Epithelial cell of proximal tubule (primary cell): ENCODE measurements at regions not wholly inside any gene's neighbourhood (a gene's known extent, or its start where the extent isn't known, plus 50 kb on each side); places are given as distances from the start of the nearest gene placed in this dataset.

ENCODE experiments used
- DNase-seq: peaks from one replicate; pipeline ENCODE4 v3.0.0-alpha.2; 2011; ENCODE audit warnings: low read depth
- H3K4me3 ChIP-seq: 2 replicates; pipeline ENCODE4 v1.5.1; 2011; ENCODE audit warnings: low read depth, mild to moderate bottlenecking, low read length
- TF ChIP-seq, protein P1 (sequence below): conservative IDR thresholded peaks from 2 replicates; pipeline ENCODE4 v1.5.1; 2012; ENCODE audit warnings: low read depth, mild to moderate bottlenecking, low read length

- DNase-seq = no peak
- H3K4me3 ChIP-seq = no peak overlapping the region
- TF ChIP-seq, protein P1, sequence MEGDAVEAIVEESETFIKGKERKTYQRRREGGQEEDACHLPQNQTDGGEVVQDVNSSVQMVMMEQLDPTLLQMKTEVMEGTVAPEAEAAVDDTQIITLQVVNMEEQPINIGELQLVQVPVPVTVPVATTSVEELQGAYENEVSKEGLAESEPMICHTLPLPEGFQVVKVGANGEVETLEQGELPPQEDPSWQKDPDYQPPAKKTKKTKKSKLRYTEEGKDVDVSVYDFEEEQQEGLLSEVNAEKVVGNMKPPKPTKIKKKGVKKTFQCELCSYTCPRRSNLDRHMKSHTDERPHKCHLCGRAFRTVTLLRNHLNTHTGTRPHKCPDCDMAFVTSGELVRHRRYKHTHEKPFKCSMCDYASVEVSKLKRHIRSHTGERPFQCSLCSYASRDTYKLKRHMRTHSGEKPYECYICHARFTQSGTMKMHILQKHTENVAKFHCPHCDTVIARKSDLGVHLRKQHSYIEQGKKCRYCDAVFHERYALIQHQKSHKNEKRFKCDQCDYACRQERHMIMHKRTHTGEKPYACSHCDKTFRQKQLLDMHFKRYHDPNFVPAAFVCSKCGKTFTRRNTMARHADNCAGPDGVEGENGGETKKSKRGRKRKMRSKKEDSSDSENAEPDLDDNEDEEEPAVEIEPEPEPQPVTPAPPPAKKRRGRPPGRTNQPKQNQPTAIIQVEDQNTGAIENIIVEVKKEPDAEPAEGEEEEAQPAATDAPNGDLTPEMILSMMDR = no peak
Measured at GRCh38 chr1:219833214-219833815, 95.0 kb downstream of the SLC30A10 start.

- TF ChIP-seq, protein P1 = no peak
- DNase-seq = no peak
- no peak overlapping the region for H3K4me3 ChIP-seq
Measured at GRCh38 chr1:219826290-219826689, 102.1 kb downstream of the SLC30A10 start.

- no peak for DNase-seq
- no peak overlapping the region for H3K4me3 ChIP-seq
- TF ChIP-seq, protein P1 = no peak
Measured at GRCh38 chr1:219825355-219825754, 103.0 kb downstream of the SLC30A10 start.

DNA sequence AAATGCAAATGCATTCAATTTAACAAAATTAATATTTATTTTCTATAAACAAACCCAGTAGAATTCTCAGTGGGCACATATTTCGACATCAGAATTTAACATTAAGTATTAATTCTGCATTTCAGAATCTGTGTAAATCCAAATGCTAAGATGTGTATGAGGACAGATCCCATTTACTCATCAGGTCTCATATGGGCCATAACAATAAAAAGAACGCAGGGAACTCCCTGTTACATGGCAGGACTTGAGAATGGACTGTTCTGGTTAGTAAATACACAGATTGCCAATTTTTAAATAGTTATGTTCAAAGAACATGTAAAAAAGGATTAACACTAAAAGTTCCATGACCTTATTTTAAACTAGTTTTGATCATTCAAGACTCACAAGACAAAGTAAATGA, 104.0 kb downstream of the SLC30A10 start:
- DNase-seq = no peak
- no peak overlapping the region for H3K4me3 ChIP-seq
- TF ChIP-seq, protein P1 = no peak

GRCh38 chr1:219820551-219820950, 107.8 kb downstream of the SLC30A10 start:
- TF ChIP-seq, protein P1 = no peak
- DNase-seq = no peak
- H3K4me3 ChIP-seq = no peak overlapping the region

GRCh38 chr1:219817914-219818313, 110.4 kb downstream of the SLC30A10 start:
- H3K4me3 ChIP-seq = no peak overlapping the region
- no peak for DNase-seq
- TF ChIP-seq, protein P1 = no peak

DNA sequence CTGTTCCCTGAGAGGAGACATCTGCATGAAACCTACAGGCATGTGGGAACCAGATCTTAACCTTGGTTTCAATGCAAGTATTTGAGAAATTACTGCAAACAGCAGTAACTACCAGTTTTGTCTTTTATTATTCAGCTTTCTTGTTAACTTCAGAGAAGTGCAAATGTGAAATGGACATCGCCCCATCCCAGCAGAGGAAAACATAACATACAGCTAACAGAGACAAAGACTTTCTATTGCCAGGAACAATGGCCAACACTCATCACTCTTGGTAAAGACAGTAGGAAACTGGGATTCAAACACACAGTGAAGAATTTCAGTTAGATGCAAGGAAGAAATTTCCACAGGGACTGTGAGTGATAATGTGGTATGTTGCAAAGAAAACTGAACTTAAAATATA, 115.1 kb downstream of the SLC30A10 start:
- DNase-seq = no peak
- TF ChIP-seq, protein P1 = no peak
- H3K4me3 ChIP-seq = no peak overlapping the region
